ENCODE measurements at regions not wholly inside any gene's neighbourhood (a gene's known extent, or its start where the extent isn't known, plus 50 kb on each side); places are given as distances from the start of the nearest gene placed in this dataset.

GRCh38 chr18:4547126-4547525 lies 92.0 kb upstream of the DLGAP1 start:
- no peak for DNase-seq (ENCODE audit: low spot score)
- Histone ChIP-seq H3K27me3 (replicated peaks; ENCODE audit: insufficient read depth, low read depth, low read length, poor library complexity) (no peaks in the 10 kb centered on the region), H3K9me3 (ENCODE audit: low read depth, low read length, poor library complexity, severe bottlenecking) (no peaks in the 10 kb centered on the region), H3K4me3 (ENCODE audit: low read depth, low read length, poor library complexity, severe bottlenecking) (no peak overlapping the region), H3K4me1 (ENCODE audit: insufficient read depth, low read length, poor library complexity, severe bottlenecking) (peaks cover 7% of the 10 kb centered on the region), H3K36me3 (ENCODE audit: insufficient read depth, low read length, poor library complexity, severe bottlenecking) (no peaks in the 10 kb centered on the region), H3K27ac (ENCODE audit: low read depth, low read length, poor library complexity, severe bottlenecking) (no peak overlapping the region)
- intact Hi-C loops (cut with micrococcal nuclease; ENCODE audit: unreplicated experiment), result no loop called here
- ChIA-PET CTCF (no interaction called here), POLR2A (ENCODE audit: low non-redundant PET) (no interaction called here)
- TF ChIP-seq EZH2 (IDR thresholded peaks at IDR 0.05; ENCODE audit: borderline replicate concordance, low read depth, low read length, poor library complexity, severe bottlenecking) (no peak), CTCF (conservative IDR thresholded peaks at IDR 0.05; ENCODE audit: low read depth, low read length) (no peak)
- BruUV-seq (replicated peaks), result no TSS peak

GRCh38 chr18:4544142-4544541 lies 89.0 kb upstream of the DLGAP1 start:
- no peaks in the 10 kb centered on the region for H3K27me3 ChIP-seq (replicated peaks; ENCODE audit: insufficient read depth, low read depth, low read length, poor library complexity)
- CTCF ChIA-PET, result no interaction called here
- POLR2A ChIA-PET (ENCODE audit: low non-redundant PET), result interaction anchor here (0.6 kb wide), 1 partner anchor 1969 kb away, joined by 5 read pairs; no protein-coding TSS in a partner anchor
- intact Hi-C loops (cut with micrococcal nuclease; ENCODE audit: unreplicated experiment), result no loop called here
- no peak overlapping the region for H3K27ac ChIP-seq (ENCODE audit: low read depth, low read length, poor library complexity, severe bottlenecking)
- H3K4me3 ChIP-seq (ENCODE audit: low read depth, low read length, poor library complexity, severe bottlenecking), result no peak overlapping the region
- peaks cover 7% of the 10 kb centered on the region for H3K4me1 ChIP-seq (ENCODE audit: insufficient read depth, low read length, poor library complexity, severe bottlenecking)
- peaks cover 4% of the 10 kb centered on the region for H3K9me3 ChIP-seq (ENCODE audit: low read depth, low read length, poor library complexity, severe bottlenecking)
- TF ChIP-seq CTCF (conservative IDR thresholded peaks at IDR 0.05; ENCODE audit: low read depth, low read length) (no peak), EZH2 (IDR thresholded peaks at IDR 0.05; ENCODE audit: borderline replicate concordance, low read depth, low read length, poor library complexity, severe bottlenecking) (no peak)
- no TSS peak for BruUV-seq (replicated peaks)
- no peaks in the 10 kb centered on the region for H3K36me3 ChIP-seq (ENCODE audit: insufficient read depth, low read length, poor library complexity, severe bottlenecking)
- DNase-seq (ENCODE audit: low spot score), result peak; percentile 66

GRCh38 chr18:4543711-4544110 lies 88.6 kb upstream of the DLGAP1 start:
- Histone ChIP-seq H3K36me3 (ENCODE audit: insufficient read depth, low read length, poor library complexity, severe bottlenecking) (no peaks in the 10 kb centered on the region), H3K4me1 (ENCODE audit: insufficient read depth, low read length, poor library complexity, severe bottlenecking) (peaks cover 7% of the 10 kb centered on the region), H3K27ac (ENCODE audit: low read depth, low read length, poor library complexity, severe bottlenecking) (no peak overlapping the region), H3K27me3 (replicated peaks; ENCODE audit: insufficient read depth, low read depth, low read length, poor library complexity) (no peaks in the 10 kb centered on the region), H3K4me3 (ENCODE audit: low read depth, low read length, poor library complexity, severe bottlenecking) (no peak overlapping the region), H3K9me3 (ENCODE audit: low read depth, low read length, poor library complexity, severe bottlenecking) (peaks cover 7% of the 10 kb centered on the region)
- POLR2A ChIA-PET (ENCODE audit: low non-redundant PET), result interaction anchor here (0.6 kb wide), 1 partner anchor 1968 kb away, joined by 5 read pairs; no protein-coding TSS in a partner anchor
- no peak for DNase-seq (ENCODE audit: low spot score)
- BruUV-seq (replicated peaks), result no TSS peak
- CTCF ChIA-PET, result no interaction called here
- intact Hi-C loops (cut with micrococcal nuclease; ENCODE audit: unreplicated experiment), result no loop called here
- TF ChIP-seq EZH2 (IDR thresholded peaks at IDR 0.05; ENCODE audit: borderline replicate concordance, low read depth, low read length, poor library complexity, severe bottlenecking), result no peak
- no peak for TF ChIP-seq CTCF (conservative IDR thresholded peaks at IDR 0.05; ENCODE audit: low read depth, low read length)
